ENCODE measurements at regions not wholly inside any gene's neighbourhood (a gene's known extent, or its start where the extent isn't known, plus 50 kb on each side); places are given as distances from the start of the nearest gene placed in this dataset.

GRCh38 chr13:89965252-89965651 is 1382.2 kb upstream of the MIR17HG start:
- no peak overlapping the region for H3K27ac ChIP-seq
- TF ChIP-seq POLR2A (IDR thresholded peaks at IDR 0.05): no peak
- TF ChIP-seq CTCF (IDR thresholded peaks at IDR 0.05): no peak
- H3K36me3 ChIP-seq: no peaks in the 10 kb centered on the region
- no peak overlapping the region for H3K4me3 ChIP-seq
- no peaks in the 10 kb centered on the region for H3K27me3 ChIP-seq
- no peaks in the 10 kb centered on the region for H3K9me3 ChIP-seq
- intact Hi-C loops (cut with DNase I): no loop called here
- 67 to 85% methylated on average over 1 of the region's 1 CpG for WGBS, 2 donors
- no peak for DNase-seq
- no peaks in the 10 kb centered on the region for H3K4me1 ChIP-seq

- DNase-seq: no peak
- Histone ChIP-seq H3K9me3 (no peaks in the 10 kb centered on the region), H3K36me3 (no peaks in the 10 kb centered on the region), H3K4me3 (no peak overlapping the region), H3K27ac (no peak overlapping the region), H3K4me1 (no peaks in the 10 kb centered on the region), H3K27me3 (no peaks in the 10 kb centered on the region)
- intact Hi-C loops (cut with DNase I): no loop called here
- WGBS, 2 donors: 53 to 77% methylated on average over 5 of the region's 5 CpGs
- TF ChIP-seq POLR2A (IDR thresholded peaks at IDR 0.05) (no peak), CTCF (IDR thresholded peaks at IDR 0.05) (no peak)
Measured at GRCh38 chr13:89966524-89966923, 1381.0 kb upstream of the MIR17HG start.

- DNase-seq: no peak
- Histone ChIP-seq H3K36me3 (no peaks in the 10 kb centered on the region), H3K4me3 (no peak overlapping the region), H3K9me3 (no peaks in the 10 kb centered on the region), H3K27ac (no peak overlapping the region), H3K27me3 (no peaks in the 10 kb centered on the region), H3K4me1 (no peaks in the 10 kb centered on the region)
- 69 to 75% methylated on average over 2 of the region's 2 CpGs for WGBS, 2 donors
- TF ChIP-seq CTCF (IDR thresholded peaks at IDR 0.05) (no peak), POLR2A (IDR thresholded peaks at IDR 0.05) (no peak)
- intact Hi-C loops (cut with DNase I): no loop called here
Measured at GRCh38 chr13:89967701-89968100, 1379.8 kb upstream of the MIR17HG start.

- no peaks in the 10 kb centered on the region for H3K36me3 ChIP-seq
- WGBS, 2 donors: 33 to 42% methylated on average over 2 of the region's 2 CpGs
- no peak overlapping the region for H3K27ac ChIP-seq
- no peaks in the 10 kb centered on the region for H3K4me1 ChIP-seq
- H3K4me3 ChIP-seq: no peak overlapping the region
- no peak for DNase-seq
- intact Hi-C loops (cut with DNase I): no loop called here
- H3K9me3 ChIP-seq: no peaks in the 10 kb centered on the region
- TF ChIP-seq CTCF (IDR thresholded peaks at IDR 0.05) (no peak), POLR2A (IDR thresholded peaks at IDR 0.05) (no peak)
- H3K27me3 ChIP-seq: no peaks in the 10 kb centered on the region
Measured at GRCh38 chr13:89968470-89968869, 1379.0 kb upstream of the MIR17HG start.

- H3K9me3 ChIP-seq: no peaks in the 10 kb centered on the region
- WGBS, 2 donors: 53 to 68% methylated on average over 1 of the region's 1 CpG
- no peaks in the 10 kb centered on the region for H3K36me3 ChIP-seq
- H3K4me3 ChIP-seq: no peak overlapping the region
- no peaks in the 10 kb centered on the region for H3K4me1 ChIP-seq
- no peaks in the 10 kb centered on the region for H3K27me3 ChIP-seq
- H3K27ac ChIP-seq: no peak overlapping the region
- TF ChIP-seq CTCF (IDR thresholded peaks at IDR 0.05) (no peak), POLR2A (IDR thresholded peaks at IDR 0.05) (no peak)
- intact Hi-C loops (cut with DNase I): no loop called here
- DNase-seq: no peak
Measured at GRCh38 chr13:89970353-89970709, 1377.2 kb upstream of the MIR17HG start.

Data from esophagus squamous epithelium (tissue), 5 donors.